GM19468 (cell line): ENCODE measurements at regions not wholly inside any gene's neighbourhood (a gene's known extent, or its start where the extent isn't known, plus 50 kb on each side); places are given as distances from the start of the nearest gene placed in this dataset.

ENCODE experiments used
- ATAC-seq: cut with Tn5 transposase; IDR thresholded peaks from one replicate; pipeline ENCODE4 v1.9.1; 2021; ENCODE audit warnings: mild to moderate bottlenecking, moderate library complexity, moderate number of reproducible peaks; ENCODE audit not compliant: unreplicated experiment; ENCODE audit errors: extremely low read depth

GRCh38 chr19:29263305-29264135 is 50.6 kb upstream of the UQCRFS1 start:
- no peak for ATAC-seq

DNA sequence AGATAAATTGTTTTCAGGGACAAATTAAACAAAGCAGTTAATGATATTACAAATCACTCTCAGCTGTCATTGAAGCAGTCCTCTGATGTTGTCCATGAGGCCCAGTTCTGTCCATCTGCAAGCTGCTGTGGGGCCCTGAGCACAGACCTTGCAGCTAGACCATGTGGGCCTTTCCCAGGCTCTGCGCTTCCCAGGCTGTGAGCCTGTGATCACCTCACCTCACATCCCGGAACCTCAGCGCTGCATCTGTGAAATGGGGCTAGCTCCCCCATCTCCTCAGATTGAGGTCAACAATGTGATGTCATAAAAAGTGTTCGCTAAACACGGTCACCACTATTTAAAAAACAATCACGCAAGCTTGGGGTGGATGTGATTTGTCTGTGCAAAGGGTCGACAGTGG is 51.9 kb upstream of the UQCRFS1 start:
- no peak for ATAC-seq

DNA sequence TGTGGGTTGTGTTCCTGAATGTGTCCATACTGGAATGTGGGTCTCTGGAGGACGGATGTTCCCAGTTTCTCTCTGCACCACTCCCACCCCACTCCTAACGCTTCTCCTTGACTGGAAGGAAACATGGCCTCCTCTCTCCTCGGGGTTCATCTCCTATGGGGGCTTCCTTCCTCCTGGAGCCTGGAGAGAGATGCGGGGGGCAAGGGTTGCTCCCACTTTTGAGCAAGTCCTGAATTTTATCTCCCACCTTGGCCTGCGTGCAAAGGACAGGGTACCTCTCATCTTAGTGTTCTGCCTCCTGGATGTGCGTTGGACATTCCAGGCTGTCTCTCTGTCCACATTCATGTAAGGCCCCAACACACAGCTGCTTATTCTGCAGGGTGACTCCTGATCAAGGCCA is 52.5 kb upstream of the UQCRFS1 start:
- ATAC-seq = no peak

GRCh38 chr19:29266001-29266400 is 53.0 kb upstream of the UQCRFS1 start:
- ATAC-seq = no peak

DNA sequence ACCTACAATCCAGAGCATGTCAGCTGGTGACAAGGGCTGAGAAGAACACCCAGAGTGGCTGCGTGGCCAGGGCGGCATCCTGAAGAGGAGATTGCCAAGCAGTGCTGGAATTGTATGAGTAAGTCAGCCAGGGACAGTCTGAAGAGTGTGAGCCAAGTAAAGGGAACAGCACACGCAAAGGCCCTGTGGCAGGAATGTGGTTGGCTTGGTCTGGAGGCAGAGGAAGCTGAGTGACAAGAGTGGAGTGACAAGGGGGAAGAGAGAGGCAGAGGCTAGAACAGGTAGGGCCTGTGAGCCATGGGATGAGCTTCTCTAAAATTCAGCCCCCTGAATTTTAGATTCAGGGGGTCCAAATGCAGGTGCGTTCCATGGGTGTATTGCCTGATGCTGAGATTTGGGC is 53.7 kb upstream of the UQCRFS1 start:
- ATAC-seq = no peak

DNA sequence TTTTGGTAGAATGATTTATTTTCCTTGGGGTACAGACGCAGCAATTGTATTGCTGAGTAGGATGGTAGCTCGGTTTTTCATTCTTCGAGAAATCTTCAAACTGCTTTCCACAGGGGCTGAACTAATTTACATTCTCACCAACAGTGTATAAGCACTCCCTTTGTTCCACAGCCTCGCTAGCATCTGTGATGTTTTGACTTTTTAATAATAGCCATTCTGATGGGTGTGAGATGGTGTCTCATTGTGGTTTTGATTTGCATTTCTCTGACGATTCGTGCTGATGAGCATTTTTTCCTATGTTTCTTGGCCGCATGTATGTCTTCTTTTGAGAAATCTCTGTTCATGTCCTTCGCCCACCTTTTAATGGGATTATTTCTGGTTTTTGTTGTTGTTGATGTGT is 54.8 kb upstream of the UQCRFS1 start:
- no peak for ATAC-seq

DNA sequence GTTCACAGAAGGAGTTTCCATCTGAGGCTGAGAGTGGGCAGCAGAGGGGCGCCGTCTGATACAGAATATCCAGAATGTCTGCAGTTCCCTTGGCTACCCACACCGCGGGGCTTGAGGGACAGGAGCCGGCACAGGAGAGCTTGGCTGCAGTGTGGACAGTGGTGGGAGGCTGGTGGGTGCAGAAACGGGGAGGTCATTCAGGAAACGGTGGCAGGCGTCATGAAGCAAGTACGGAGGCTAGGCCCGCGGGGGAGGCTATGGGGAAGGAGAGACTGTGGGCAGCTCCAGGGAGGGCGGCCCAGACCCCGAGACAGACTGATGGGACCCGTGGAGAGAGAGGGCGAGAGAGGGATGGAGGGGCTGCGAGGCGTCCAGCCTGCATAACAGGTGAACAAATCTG is 55.2 kb upstream of the UQCRFS1 start:
- ATAC-seq = no peak

DNA sequence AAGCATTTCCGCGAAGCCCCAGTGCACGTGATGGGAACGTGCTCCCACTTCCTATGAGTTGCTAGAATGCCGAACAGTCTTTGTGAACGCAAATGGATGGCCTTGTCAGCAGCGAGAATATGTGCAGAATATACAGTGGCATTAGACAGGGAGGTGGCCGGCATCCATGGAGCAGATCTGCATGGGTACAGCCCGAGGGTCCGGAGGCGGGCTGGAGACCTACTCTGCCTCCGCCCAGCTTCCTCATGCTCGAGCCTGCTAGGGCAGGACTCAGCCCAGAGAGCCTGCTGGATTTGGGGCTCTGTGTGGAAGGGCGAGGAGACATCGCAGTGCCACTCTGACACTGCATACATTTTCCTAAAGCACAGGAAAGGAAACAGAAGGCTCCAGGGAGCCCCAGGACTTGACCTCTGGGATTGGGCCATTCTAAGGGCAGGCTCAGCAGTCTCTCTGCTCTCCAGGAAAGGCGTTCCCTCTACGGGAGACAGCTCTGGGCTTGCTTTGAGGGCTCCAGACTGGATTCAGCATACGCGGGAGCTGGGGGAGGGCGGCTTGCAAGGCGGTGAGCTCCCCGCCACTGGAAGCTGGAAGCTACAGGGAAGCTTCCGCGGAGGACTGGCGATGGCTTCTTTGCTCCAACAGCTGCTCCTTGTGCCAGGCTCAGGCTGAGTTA is 55.9 kb upstream of the UQCRFS1 start:
- ATAC-seq = no peak

GRCh38 chr19:29269641-29270040 is 56.7 kb upstream of the UQCRFS1 start:
- no peak for ATAC-seq

DNA sequence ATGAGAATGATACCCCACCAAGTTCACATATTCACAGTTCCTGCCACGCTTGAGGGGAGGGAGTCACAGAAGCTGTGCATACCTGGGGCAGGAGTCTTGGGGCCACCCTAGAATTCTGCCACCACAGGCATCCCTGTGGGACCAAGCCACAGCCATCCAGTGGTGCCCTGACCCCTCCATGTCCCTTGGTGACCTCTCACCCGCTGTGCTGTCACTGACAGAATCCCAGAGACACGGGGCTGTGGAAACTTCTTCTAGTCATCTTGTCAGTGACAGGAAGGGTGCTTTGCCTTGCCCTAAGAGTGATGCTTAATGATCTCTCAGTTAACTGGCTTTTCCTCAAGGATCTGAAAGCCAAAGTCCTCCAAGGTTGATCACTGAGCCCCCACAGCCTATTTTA is 58.4 kb upstream of the UQCRFS1 start:
- ATAC-seq = no peak

GRCh38 chr19:29271911-29272310 is 59.0 kb upstream of the UQCRFS1 start:
- no peak for ATAC-seq

DNA sequence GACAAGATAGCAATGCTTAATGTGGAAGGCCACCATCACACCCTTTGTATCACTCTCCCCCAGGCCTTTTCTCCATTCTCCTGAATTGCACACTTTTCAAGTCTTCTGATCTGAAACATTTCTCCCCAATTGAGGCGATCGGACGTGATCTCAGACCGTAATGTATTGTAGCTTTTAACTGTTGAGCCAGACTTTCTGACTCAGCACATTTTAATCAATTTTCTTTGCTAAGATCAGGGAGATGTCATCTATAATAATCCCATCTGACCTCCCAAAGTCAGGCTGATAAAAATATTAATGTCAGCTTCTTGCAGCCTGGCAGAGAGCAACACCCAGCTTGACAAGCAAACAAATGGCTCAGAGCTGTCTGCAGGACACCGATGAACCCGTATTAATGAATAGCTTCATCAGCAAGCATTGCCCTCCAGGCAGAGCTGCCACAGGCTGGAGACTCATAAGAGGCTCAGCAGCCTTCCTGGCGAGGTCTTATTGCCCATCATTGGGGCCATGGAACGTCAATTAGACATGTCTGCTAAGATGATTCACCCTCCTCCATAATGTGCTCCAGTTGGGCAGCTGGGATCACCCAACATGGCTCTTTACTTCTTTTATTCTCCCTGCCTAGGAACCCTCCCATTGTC is 60.2 kb upstream of the UQCRFS1 start:
- ATAC-seq = no peak

- ATAC-seq = no peak
These were observed 62.3 kb upstream of the UQCRFS1 start for GRCh38 chr19:29275266-29275665.

DNA sequence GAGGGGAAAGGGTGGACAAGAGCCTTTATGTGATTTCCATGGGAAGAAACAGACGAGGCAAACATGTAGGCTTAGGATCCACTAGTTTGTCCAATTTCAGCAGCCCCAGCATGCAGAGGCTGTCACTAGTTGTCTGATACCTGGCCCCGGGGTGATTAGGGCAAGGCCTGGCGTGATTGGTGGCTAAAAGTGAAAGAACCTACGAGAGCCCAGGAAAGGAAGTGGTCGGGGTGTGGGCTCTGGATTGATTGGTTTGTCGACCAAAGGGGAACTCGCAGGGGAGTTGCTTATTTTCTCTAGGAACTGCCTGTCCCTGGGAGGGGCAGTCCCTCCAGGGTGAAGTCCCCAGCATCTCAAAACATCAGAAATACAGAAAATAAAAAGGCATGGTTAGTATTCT is 64.2 kb upstream of the UQCRFS1 start:
- ATAC-seq = peak; percentile 88

GRCh38 chr19:29278716-29279115 is 65.8 kb upstream of the UQCRFS1 start:
- no peak for ATAC-seq

DNA sequence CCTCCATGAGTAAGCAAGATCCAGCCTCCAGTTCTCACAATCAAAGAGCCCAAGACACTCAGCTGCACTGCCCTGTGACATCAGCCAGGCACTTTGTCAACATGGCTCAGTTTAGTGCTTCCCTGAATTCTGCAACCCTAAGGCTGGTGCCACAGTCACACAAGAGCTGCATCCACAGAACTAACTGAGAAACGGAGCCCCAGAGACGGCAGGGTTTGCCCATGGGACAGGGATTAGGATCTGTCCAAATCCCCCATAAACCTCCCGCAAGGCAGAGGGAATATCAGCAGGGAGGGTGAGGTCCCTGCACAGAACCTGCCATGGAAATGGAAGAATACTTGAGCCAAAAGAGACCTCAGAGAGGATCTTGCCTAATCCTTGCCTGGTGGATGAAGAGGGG is 70.4 kb upstream of the UQCRFS1 start:
- ATAC-seq = no peak

- no peak for ATAC-seq
These were observed 72.3 kb upstream of the UQCRFS1 start for GRCh38 chr19:29285187-29285687.

DNA sequence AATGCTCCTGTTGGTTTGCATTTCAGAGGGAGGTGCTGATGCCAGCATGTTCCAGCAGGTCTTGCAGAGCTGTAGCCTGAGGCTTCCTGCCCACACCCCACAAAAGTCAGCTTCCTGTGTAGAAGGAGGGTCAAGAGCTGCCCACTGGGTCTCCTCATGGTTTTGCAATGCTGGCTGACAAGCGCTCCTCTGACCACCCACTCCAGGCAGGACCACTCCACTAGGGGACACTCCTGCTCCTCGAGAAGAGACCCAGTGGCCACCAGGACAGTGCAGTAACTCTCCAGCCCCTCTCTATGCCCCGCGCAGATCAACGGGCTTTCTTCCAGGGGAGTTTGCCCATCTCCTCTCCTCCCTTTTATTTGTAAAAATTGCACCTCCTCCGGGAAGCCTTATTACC is 72.9 kb upstream of the UQCRFS1 start:
- no peak for ATAC-seq

DNA sequence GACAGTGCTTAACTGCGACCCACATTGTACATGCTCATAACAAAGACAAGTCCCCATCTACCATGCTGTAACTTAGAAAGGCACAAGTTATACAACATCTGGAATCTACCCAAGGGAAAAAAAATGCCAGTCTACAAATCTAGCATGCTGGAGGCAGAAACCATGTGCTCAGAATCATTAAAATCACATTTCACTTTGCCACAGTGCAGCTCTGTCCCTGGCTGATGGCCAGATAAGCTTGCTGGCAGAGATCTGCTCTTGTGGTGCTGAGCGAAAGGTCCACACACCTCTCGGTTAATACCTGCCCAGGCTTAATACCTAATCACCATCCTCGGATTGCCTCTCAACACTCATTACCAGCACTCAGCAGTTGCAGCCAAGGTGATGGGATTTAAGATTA is 74.1 kb upstream of the UQCRFS1 start:
- ATAC-seq = no peak

DNA sequence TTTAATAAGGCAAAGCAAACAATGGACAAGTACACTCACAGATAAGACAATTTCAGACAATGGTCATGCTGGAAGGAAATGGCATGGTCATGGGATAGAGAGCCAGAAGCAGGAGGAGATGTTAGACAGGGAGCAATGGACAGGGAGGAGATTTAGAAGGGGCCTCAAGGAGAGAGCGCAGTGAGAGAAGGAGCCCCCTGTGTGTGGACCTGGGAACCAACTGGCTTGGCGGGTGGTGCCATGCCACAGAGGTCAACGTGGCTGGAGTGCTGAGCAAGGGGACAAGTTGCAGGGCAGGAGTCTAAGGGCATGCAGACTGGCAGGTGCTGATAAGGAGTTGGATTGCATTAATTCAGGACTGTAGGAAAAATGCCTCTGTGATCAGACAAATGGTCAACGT is 75.3 kb upstream of the UQCRFS1 start:
- no peak for ATAC-seq

DNA sequence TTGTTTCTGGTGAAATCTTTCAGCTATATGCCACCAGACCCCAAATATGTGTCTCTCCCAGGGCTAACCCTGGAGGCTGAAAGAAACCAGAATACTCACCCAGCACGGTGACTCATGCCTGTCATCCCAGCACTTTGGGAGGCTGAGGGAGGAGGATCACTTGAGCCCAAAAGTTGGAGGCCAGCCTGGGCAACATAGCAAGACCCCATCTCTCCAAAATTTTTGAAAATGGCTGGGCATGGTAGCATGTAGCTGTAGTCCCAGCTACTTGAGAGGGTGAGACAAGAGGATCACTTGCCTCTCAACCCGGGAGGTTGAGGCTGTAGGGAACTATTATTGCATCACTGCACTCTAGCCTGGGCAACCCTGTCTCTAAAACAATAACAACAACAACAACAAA is 76.1 kb upstream of the UQCRFS1 start:
- ATAC-seq = no peak
